DND-41 (cell line): ENCODE measurements at regions not wholly inside any gene's neighbourhood (a gene's known extent, or its start where the extent isn't known, plus 50 kb on each side); places are given as distances from the start of the nearest gene placed in this dataset.

Experiments used
- ATAC-seq: fragments of 200-7000 bp; cut with Tn5 transposase; 3 replicates; pipeline ENCODE4 v1.9.1; 2021; ENCODE audit warnings: low read depth; ENCODE audit not compliant: insufficient read depth
- DNase-seq: peaks from one replicate; pipeline ENCODE4 v3.0.0-alpha.2; 2020
- H2AFZ ChIP-seq: 2 replicates; pipeline ENCODE4 v1.6.0; 2012; ENCODE audit warnings: low read depth, low read length
- H3K27ac ChIP-seq: 2 replicates; pipeline ENCODE4 v1.5.1; 2012; ENCODE audit warnings: low read length, inconsistent platforms
- H3K27me3 ChIP-seq: fragments of 200-600 bp; sonication (generic); 2 replicates; pipeline ENCODE4 v1.6.0; 2012; ENCODE audit warnings: low read length, mild to moderate bottlenecking, inconsistent platforms; ENCODE audit not compliant: insufficient read depth, poor library complexity
- H3K36me3 ChIP-seq: 2 replicates; pipeline ENCODE4 v1.5.1; 2012; ENCODE audit warnings: low read length, inconsistent platforms; ENCODE audit not compliant: insufficient read depth
- H3K4me1 ChIP-seq: 2 replicates; pipeline ENCODE4 v1.5.1; 2012; ENCODE audit warnings: mild to moderate bottlenecking, low read length; ENCODE audit not compliant: insufficient read depth
- H3K4me2 ChIP-seq: 2 replicates; pipeline ENCODE4 v1.6.0; 2012; ENCODE audit warnings: mild to moderate bottlenecking, moderate library complexity, low read length, inconsistent platforms; ENCODE audit not compliant: insufficient read depth
- H3K4me3 ChIP-seq, 2 experiments: fragments of 200-600 bp in 1 of 2; shearing (Covaris generic) in 1 of 2; 2 replicates each; pipeline ENCODE4 v1.5.1; 2012 to 2016; ENCODE audit warnings: inconsistent platforms in 2 of 2, low read length in 2 of 2, mild to moderate bottlenecking in 2 of 2, low read depth in 1 of 2, moderate library complexity in 1 of 2
- H3K79me2 ChIP-seq: 2 replicates; pipeline ENCODE4 v1.6.0; 2012; ENCODE audit warnings: low read length, inconsistent platforms; ENCODE audit not compliant: insufficient read depth
- H3K9ac ChIP-seq: 2 replicates; pipeline ENCODE4 v1.6.0; 2012; ENCODE audit warnings: low read depth, mild to moderate bottlenecking, inconsistent platforms, low read length, moderate library complexity
- H3K9me3 ChIP-seq: 2 replicates; pipeline ENCODE4 v1.5.1; 2012; ENCODE audit warnings: low read length, moderate library complexity, mild to moderate bottlenecking, inconsistent platforms; ENCODE audit not compliant: insufficient read depth, severe bottlenecking
- H4K20me1 ChIP-seq: 2 replicates; pipeline ENCODE4 v1.6.0; 2012; ENCODE audit warnings: low read length; ENCODE audit not compliant: insufficient read depth
- CTCF ChIP-seq: IDR thresholded peaks from 2 replicates; pipeline ENCODE4 v1.5.1; 2012; ENCODE audit warnings: borderline replicate concordance, low read length, moderate library complexity, mild to moderate bottlenecking; ENCODE audit not compliant: poor library complexity, severe bottlenecking; ENCODE audit errors: extremely low read depth
- EZH2 ChIP-seq: IDR thresholded peaks from 3 replicates; pipeline ENCODE4 v1.6.1; 2012; ENCODE audit warnings: borderline replicate concordance, low read depth, mild to moderate bottlenecking, moderate library complexity, low read length, inconsistent platforms; ENCODE audit not compliant: severe bottlenecking

DNA sequence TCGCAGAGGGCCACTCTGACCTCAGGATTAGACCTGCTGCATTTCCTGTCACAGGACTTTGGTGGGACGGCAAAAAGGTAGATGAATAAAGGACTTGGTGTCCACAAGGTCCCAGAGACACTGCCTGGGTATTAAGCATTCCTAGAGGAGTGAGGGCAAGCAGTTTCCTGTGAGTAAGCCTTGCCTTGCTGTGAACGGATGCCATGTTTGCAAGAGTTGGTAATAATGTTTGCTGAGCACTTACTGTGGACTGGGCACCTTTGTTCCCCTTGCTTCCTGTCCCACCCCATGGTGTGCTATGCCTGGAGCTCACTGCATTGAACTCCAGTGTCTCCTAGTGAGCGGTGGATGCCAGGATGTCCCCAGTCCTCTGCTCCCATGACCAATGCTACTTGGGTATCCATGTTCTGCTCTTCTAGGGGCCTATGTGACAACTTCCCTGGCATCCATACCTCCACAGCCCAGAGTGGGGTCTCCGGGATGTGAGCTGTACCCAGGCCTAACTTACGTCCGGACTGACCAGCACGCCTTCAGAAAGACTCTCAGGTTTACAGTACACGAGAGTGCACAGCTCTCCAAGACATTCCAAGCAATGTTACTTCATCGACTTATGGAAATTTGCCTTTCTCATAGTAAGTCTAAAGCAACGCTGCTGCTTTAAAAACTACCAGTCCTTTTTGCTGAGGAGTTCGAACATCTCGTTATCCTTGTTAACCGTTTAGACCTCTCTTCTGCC is 95.5 kb upstream of the MSX1 start:
- H3K4me2 ChIP-seq: no peak overlapping the region
- H3K4me1 ChIP-seq: no peaks in the 10 kb centered on the region; the same call in 1 of the 2 replicates
- H3K79me2 ChIP-seq: no peaks in the 10 kb centered on the region
- no peak overlapping the region for H3K27ac ChIP-seq
- no peaks in the 10 kb centered on the region for H3K9me3 ChIP-seq
- no peak overlapping the region for H3K9ac ChIP-seq
- H4K20me1 ChIP-seq: no peaks in the 10 kb centered on the region
- H3K27me3 ChIP-seq: no peaks in the 10 kb centered on the region
- no peaks in the 10 kb centered on the region for H3K36me3 ChIP-seq
- DNase-seq (no peak), ATAC-seq (no peak)
- no peak overlapping the region for H3K4me3 ChIP-seq
- TF ChIP-seq CTCF (no peak), EZH2 (no peak)
- no peak overlapping the region for H2AFZ ChIP-seq

DNA sequence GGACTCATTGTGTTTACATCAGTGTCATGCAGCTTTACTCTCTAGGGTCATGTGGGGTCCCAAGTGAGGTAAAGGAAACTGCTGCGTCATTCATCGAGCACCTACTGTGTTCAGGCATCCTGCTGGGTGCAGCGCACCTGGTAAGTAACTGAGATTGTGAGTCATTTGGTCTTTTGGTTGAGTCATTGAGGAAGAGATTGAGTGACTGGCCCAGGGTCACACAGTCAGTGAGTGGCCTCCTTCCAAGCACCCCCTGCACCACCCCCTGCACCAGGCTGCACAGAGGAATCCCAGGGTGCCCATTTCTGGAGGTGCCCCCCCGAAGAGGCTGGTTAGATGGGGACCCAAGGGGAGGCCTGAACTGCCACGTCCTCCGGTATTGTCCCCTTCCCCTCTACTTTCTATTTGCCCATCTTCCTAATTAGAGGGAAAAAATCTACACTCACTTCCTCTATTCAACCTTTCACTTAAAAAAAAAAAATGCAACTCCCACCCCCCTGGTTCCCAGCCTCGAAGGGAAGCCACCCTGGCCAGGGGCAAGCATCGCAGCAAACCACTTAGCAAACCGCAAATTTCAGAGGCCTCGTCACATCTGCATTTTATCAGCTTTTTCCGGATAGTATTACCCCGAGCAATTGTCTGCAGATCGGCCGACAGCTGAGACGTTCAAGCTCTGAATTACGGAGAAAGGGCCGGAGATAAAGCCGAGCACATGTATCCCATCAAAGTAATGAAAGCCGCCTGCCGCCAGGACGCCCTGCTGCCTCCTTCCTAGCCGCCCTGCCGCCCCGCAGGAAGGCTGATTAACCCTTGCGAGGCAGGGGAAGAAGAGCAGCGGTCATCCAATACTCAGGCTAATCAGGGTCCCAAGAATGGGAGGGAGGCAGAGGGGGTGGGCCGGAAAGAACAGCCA is 96.3 kb upstream of the MSX1 start:
- no peak overlapping the region for H3K9ac ChIP-seq

DNA sequence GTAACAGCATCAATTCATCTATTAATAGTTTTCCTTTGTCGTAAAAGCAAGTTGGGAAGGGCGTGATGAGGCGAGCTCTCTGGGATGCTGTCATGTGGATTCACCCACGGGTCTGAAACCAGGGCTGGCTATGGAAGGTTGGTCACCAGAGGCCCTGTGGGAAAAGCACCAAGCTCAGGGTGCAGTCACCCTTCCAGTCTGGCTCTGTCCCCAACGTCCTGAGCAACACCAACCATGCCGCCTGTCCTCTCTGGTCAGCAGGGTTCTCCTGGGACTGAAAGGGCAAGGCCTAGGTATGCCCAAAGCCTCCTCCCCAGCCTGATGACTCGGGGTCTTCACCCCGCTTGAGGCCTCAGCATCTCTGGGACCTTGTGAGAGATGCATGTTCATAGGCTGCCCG is 97.2 kb upstream of the MSX1 start:
- Histone ChIP-seq H3K27me3 (no peaks in the 10 kb centered on the region), H2AFZ (no peak overlapping the region), H3K4me2 (no peak overlapping the region), H4K20me1 (no peaks in the 10 kb centered on the region), H3K79me2 (no peaks in the 10 kb centered on the region), H3K27ac (no peak overlapping the region), H3K4me3 (no peak overlapping the region), H3K9me3 (no peaks in the 10 kb centered on the region), H3K9ac (no peak overlapping the region), H3K4me1 (no peaks in the 10 kb centered on the region; the same call in 1 of the 2 replicates), H3K36me3 (no peaks in the 10 kb centered on the region)
- ATAC-seq (no peak), DNase-seq (no peak)
- TF ChIP-seq EZH2: no peak
- TF ChIP-seq CTCF: no peak

More for the DNA sequence above, 96.3 kb upstream of the MSX1 start:
- TF ChIP-seq CTCF (no peak), EZH2 (no peak)
- Histone ChIP-seq H4K20me1 (no peaks in the 10 kb centered on the region), H3K4me1 (no peaks in the 10 kb centered on the region; the same call in 1 of the 2 replicates), H2AFZ (no peak overlapping the region), H3K9me3 (no peaks in the 10 kb centered on the region), H3K27me3 (no peaks in the 10 kb centered on the region), H3K79me2 (no peaks in the 10 kb centered on the region), H3K27ac (no peak overlapping the region), H3K4me3 (no peak overlapping the region), H3K4me2 (no peak overlapping the region), H3K36me3 (no peaks in the 10 kb centered on the region)
- peak; percentile 63 for ATAC-seq
- DNase-seq: peak; percentile 21
